Calu3 (cell line): ENCODE measurements at regions not wholly inside any gene's neighbourhood (a gene's known extent, or its start where the extent isn't known, plus 50 kb on each side); places are given as distances from the start of the nearest gene placed in this dataset.
A peak's percentile ranks its signal among the peaks of the same experiment; 100 is the strongest.

Source experiments
- BruUV-seq: library from RNA; stranded (reverse); fragments of 400-500 nt; replicated peaks from 2 replicates; lab custom pipeline; 2021; lab: Mats Ljungman, UMichigan
- CTCF ChIA-PET: fragments of 300-600 bp; sonication (Branson Sonifier 250); formaldehyde crosslinking; loops from one replicate; lab custom pipeline; 2022; ENCODE audit warnings: antibody characterized with exemption; lab: Charles Lee
- DNase-seq: peaks from one replicate; pipeline ENCODE4 v3.0.0; 2022
- H3K27ac Mint-ChIP-seq: one replicate; pipeline ENCODE4 v1.8.0; 2022; ENCODE audit warnings: mixed read lengths; ENCODE audit not compliant: unreplicated experiment
- H3K27me3 Mint-ChIP-seq: one replicate; pipeline ENCODE4 v1.8.0; 2022; ENCODE audit warnings: mixed read lengths; ENCODE audit not compliant: unreplicated experiment
- H3K36me3 Mint-ChIP-seq: one replicate; pipeline ENCODE4 v1.8.0; 2022; ENCODE audit warnings: mild to moderate bottlenecking, moderate library complexity, mixed read lengths; ENCODE audit not compliant: insufficient read depth, unreplicated experiment
- H3K4me1 Mint-ChIP-seq: one replicate; pipeline ENCODE4 v1.8.0; 2022; ENCODE audit warnings: mild to moderate bottlenecking, low read depth, mixed read lengths; ENCODE audit not compliant: unreplicated experiment
- H3K4me3 Mint-ChIP-seq: one replicate; pipeline ENCODE4 v1.8.0; 2022; ENCODE audit warnings: mild to moderate bottlenecking, low read depth, moderate library complexity, mixed read lengths; ENCODE audit not compliant: unreplicated experiment
- H3K9me3 Mint-ChIP-seq: one replicate; pipeline ENCODE4 v1.8.0; 2022; ENCODE audit warnings: low read depth, mixed read lengths; ENCODE audit not compliant: unreplicated experiment
- intact Hi-C: fragments of 100-400 bp; cut with micrococcal nuclease; formaldehyde crosslinking; loops from one replicate; pipeline ENCODE4 v1.10.0; 2022; ENCODE audit not compliant: unreplicated experiment
- TF ChIP-seq, protein P1 (sequence below): fragments of 200-600 bp; IDR thresholded peaks from one replicate; pipeline ENCODE4 v1.8.0; 2022; ENCODE audit warnings: antibody characterized with exemption; ENCODE audit not compliant: unreplicated experiment

DNA sequence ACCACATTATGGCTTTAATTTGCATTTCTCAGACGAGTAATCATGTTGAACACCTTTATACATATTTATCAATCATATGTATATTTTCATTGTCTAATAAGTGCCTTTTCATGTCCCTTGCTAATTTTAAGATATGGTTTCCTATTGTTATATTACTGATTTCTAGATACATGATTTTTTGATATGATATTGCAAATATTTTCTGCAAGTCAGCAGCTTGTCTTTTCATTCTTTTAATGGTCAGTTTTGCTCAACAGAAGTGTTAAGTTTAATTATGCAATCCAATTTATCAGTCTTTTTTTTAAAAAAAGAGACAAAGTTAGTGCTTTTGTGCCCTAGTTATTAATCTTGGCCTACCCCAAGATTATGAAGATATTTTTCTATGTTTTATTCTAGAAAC, 1377.8 kb upstream of the CITED2 start:
- Mint-ChIP-seq H3K27me3 (no peaks in the 10 kb centered on the region), H3K27ac (no peak overlapping the region), H3K9me3 (peaks cover 2% of the 10 kb centered on the region), H3K36me3 (no peaks in the 10 kb centered on the region), H3K4me1 (no peaks in the 10 kb centered on the region), H3K4me3 (no peak overlapping the region)
- TF ChIP-seq, protein P1, sequence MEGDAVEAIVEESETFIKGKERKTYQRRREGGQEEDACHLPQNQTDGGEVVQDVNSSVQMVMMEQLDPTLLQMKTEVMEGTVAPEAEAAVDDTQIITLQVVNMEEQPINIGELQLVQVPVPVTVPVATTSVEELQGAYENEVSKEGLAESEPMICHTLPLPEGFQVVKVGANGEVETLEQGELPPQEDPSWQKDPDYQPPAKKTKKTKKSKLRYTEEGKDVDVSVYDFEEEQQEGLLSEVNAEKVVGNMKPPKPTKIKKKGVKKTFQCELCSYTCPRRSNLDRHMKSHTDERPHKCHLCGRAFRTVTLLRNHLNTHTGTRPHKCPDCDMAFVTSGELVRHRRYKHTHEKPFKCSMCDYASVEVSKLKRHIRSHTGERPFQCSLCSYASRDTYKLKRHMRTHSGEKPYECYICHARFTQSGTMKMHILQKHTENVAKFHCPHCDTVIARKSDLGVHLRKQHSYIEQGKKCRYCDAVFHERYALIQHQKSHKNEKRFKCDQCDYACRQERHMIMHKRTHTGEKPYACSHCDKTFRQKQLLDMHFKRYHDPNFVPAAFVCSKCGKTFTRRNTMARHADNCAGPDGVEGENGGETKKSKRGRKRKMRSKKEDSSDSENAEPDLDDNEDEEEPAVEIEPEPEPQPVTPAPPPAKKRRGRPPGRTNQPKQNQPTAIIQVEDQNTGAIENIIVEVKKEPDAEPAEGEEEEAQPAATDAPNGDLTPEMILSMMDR, result no peak
- BruUV-seq, result no TSS peak
- CTCF ChIA-PET, result no interaction called here
- DNase-seq, result no peak
- intact Hi-C loops, result no loop called here

DNA sequence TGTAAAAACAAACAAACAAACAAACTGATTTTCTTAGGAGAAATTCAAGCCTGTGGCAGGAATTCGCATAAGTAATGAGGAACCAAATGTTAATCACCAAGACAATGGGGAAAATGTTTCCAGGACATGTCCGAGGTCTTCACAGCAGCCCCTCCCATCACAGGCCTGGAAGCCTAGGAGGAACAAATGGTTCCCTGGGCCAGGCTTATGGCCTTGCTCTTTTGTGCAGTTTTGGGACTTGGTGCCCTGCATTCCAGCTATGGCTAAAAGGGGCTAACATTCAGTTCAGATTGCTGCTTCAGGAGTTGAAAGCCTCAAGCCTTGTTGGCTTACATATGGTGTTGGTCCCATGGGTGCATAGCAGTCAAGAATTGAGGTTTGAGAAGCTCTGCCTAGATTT, 1372.7 kb upstream of the CITED2 start:
- H3K27ac Mint-ChIP-seq, result no peak overlapping the region
- CTCF ChIA-PET, result no interaction called here
- TF ChIP-seq, protein P1, result no peak
- intact Hi-C loops, result no loop called here
- no peaks in the 10 kb centered on the region for H3K4me1 Mint-ChIP-seq
- no peaks in the 10 kb centered on the region for H3K36me3 Mint-ChIP-seq
- peaks cover 2% of the 10 kb centered on the region for H3K9me3 Mint-ChIP-seq
- H3K4me3 Mint-ChIP-seq, result no peak overlapping the region
- H3K27me3 Mint-ChIP-seq, result no peaks in the 10 kb centered on the region
- no TSS peak for BruUV-seq
- DNase-seq, result no peak

DNA sequence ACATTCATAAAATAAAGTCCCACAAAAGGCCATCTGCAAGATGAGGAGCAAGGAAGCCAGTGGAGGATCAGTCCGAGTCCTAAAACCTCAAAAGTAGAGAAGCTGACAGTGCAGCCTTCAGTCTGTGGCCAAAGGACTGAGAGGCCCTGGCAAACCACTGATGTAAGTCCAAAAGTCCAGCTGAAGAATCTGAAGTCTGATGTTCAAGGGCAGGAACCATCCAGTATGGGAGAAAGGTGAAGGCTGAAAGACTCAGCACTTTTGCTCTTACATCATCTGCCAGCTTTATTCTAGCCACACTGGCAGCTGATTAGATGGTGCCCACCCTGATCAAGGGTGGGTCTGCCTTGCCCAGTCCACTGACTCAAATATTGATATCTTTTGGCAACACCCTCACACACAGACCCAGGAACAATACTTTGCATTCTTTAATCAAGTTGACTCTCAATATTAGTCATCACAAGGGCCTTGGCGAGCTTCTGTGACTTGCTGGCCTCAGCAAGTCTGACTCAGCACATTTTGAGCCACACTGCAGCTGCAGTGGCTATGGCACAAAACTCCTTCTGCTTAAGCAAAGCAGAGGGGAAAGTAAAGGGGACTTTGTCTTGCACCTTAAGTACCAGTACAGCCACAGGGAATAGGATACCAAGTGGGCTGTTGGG, 1370.3 kb upstream of the CITED2 start:
- CTCF ChIA-PET, result interaction anchor here (0.6 kb wide), 1 partner anchor 10 kb away, joined by 3 read pairs; no protein-coding TSS in a partner anchor
- H3K4me3 Mint-ChIP-seq, result no peak overlapping the region
- no peaks in the 10 kb centered on the region for H3K36me3 Mint-ChIP-seq
- H3K4me1 Mint-ChIP-seq, result no peaks in the 10 kb centered on the region
- H3K9me3 Mint-ChIP-seq, result peaks cover 2% of the 10 kb centered on the region
- no TSS peak for BruUV-seq
- H3K27ac Mint-ChIP-seq, result no peak overlapping the region
- intact Hi-C loops, result no loop called here
- no peaks in the 10 kb centered on the region for H3K27me3 Mint-ChIP-seq
- DNase-seq, result peak; percentile 18
- TF ChIP-seq, protein P1, result no peak

DNA sequence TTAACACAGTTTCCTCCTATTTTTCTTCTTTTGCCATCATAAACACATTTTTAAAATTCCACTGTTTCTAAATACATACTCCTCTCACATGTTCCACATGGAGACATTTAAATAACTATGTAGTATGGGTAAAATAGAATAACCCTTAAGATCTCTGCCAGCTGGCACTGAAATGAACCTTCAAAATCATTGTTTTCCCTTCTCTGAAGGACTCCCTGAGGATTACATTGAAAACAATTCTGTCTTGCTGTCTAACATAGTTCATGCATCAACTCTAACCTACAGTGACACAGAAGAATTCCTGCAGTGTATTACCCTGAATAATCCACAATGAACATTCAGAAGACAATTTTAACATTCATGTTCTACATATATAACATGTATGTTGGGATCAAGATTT, 1361.8 kb upstream of the CITED2 start:
- CTCF ChIA-PET, result no interaction called here
- intact Hi-C loops, result no loop called here
- H3K4me3 Mint-ChIP-seq, result no peak overlapping the region

More for the DNA sequence above, 1361.8 kb upstream of the CITED2 start:
- BruUV-seq, result no TSS peak
- DNase-seq, result no peak
- H3K4me1 Mint-ChIP-seq, result no peaks in the 10 kb centered on the region
- H3K36me3 Mint-ChIP-seq, result no peaks in the 10 kb centered on the region
- H3K27ac Mint-ChIP-seq, result no peak overlapping the region
- H3K27me3 Mint-ChIP-seq, result no peaks in the 10 kb centered on the region
- no peaks in the 10 kb centered on the region for H3K9me3 Mint-ChIP-seq
- TF ChIP-seq, protein P1, result no peak
